GM12865 (cell line): ENCODE measurements at regions not wholly inside any gene's neighbourhood (a gene's known extent, or its start where the extent isn't known, plus 50 kb on each side); places are given as distances from the start of the nearest gene placed in this dataset.

Experiments
- DNase-seq: peaks from one replicate; pipeline ENCODE4 v3.0.0; 2010; ENCODE audit warnings: low read depth
- H3K4me3 ChIP-seq: 2 replicates; pipeline ENCODE4 v1.5.1; 2011; ENCODE audit warnings: mild to moderate bottlenecking, low read depth, low read length, control low read depth
- TF ChIP-seq, protein P1 (sequence below): IDR thresholded peaks from 2 replicates; pipeline ENCODE4 v1.5.1; 2011; ENCODE audit warnings: low read length, control low read depth, low read depth, inconsistent platforms; ENCODE audit not compliant: insufficient read depth; ENCODE audit errors: missing control alignments

- TF ChIP-seq, protein P1, sequence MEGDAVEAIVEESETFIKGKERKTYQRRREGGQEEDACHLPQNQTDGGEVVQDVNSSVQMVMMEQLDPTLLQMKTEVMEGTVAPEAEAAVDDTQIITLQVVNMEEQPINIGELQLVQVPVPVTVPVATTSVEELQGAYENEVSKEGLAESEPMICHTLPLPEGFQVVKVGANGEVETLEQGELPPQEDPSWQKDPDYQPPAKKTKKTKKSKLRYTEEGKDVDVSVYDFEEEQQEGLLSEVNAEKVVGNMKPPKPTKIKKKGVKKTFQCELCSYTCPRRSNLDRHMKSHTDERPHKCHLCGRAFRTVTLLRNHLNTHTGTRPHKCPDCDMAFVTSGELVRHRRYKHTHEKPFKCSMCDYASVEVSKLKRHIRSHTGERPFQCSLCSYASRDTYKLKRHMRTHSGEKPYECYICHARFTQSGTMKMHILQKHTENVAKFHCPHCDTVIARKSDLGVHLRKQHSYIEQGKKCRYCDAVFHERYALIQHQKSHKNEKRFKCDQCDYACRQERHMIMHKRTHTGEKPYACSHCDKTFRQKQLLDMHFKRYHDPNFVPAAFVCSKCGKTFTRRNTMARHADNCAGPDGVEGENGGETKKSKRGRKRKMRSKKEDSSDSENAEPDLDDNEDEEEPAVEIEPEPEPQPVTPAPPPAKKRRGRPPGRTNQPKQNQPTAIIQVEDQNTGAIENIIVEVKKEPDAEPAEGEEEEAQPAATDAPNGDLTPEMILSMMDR: no peak
- H3K4me3 ChIP-seq: no peak overlapping the region
- no peak for DNase-seq
Measured at GRCh38 chr4:29153642-29154041, 1566.5 kb upstream of the PCDH7 start.

GRCh38 chr4:29175291-29175690 lies 1544.9 kb upstream of the PCDH7 start:
- no peak for DNase-seq
- no peak overlapping the region for H3K4me3 ChIP-seq
- TF ChIP-seq, protein P1: no peak

- H3K4me3 ChIP-seq: no peak overlapping the region
- DNase-seq: no peak
- TF ChIP-seq, protein P1: no peak
Measured at GRCh38 chr4:29199025-29199424, 1521.1 kb upstream of the PCDH7 start.

DNA sequence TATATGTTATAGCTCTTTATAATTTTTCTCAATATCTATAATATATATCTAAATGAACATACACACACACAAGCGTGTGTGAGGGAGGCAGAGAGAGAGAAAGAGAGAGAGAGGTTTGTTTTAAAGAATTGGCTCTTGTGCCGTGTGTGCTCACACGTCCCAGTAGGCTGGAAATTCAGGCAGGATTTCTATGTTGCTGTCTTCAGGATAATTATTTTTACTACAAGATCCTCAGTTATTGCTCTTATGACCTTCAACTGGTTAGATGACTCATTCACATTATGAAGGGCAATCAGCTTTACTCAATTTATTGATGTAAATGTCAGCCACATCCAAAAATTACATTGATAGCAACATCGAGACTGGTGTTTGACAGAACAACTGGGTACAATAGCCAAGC lies 1520.7 kb upstream of the PCDH7 start:
- H3K4me3 ChIP-seq: no peak overlapping the region
- no peak for DNase-seq
- TF ChIP-seq, protein P1: no peak

- no peak for DNase-seq
- TF ChIP-seq, protein P1: no peak
- no peak overlapping the region for H3K4me3 ChIP-seq
Measured at GRCh38 chr4:29213020-29213419, 1507.1 kb upstream of the PCDH7 start.

DNA sequence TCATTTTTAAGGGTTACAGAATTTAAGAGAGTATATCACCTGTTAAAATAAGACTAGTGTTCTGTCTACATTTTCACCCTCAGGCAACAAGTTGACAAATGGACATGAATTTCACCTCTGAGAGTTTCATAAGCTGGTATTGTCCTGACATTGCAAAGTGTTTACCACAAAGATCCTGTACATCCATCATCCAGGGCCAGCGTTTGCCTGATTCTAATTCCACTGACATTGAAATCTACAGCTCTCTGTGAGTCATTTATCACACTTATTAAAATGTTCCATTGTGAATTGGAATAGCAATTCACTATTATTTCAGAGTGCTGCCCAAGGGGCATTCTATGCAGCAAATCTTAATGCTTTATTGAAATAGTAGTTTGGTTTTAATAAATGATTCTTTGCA lies 1499.4 kb upstream of the PCDH7 start:
- DNase-seq: no peak
- H3K4me3 ChIP-seq: no peak overlapping the region

DNA sequence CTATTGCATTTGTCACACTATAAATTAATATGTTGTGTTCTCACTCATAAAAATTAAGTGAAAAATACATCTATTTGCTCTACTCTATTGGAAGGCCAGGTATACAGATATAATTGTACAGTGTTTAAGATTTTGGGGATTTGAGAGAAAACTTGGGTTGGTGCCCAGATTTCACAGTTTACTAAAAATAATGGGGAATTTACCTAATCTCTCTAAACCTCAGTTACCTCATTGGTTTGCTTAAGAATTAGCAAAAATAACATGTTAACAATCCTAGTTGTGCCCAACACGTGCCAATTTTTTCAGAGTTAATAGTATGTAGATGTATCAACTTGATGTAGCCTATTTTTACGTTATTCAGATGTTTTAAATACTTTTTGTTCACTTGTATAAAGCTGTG lies 1495.3 kb upstream of the PCDH7 start:
- no peak for DNase-seq
- TF ChIP-seq, protein P1: no peak
- H3K4me3 ChIP-seq: no peak overlapping the region

More for the DNA sequence above, 1499.4 kb upstream of the PCDH7 start:
- TF ChIP-seq, protein P1: no peak
